ENCODE measurements at regions not wholly inside any gene's neighbourhood (a gene's known extent, or its start where the extent isn't known, plus 50 kb on each side); places are given as distances from the start of the nearest gene placed in this dataset.

GRCh38 chr13:74280795-74281490 lies 146.7 kb upstream of the KLF12 start:
- POLR2A ChIA-PET: no interaction called here
- CTCF ChIA-PET: no interaction called here
- H3K9me3 Mint-ChIP-seq: no peaks in the 10 kb centered on the region
- DNase-seq (ENCODE audit: low spot score) (no peak), ATAC-seq (no peak)
- no peaks in the 10 kb centered on the region for H3K36me3 Mint-ChIP-seq
- peaks cover 4% of the 10 kb centered on the region for H3K4me1 Mint-ChIP-seq
- H3K27ac Mint-ChIP-seq: no peak overlapping the region
- no peak overlapping the region for H3K4me3 Mint-ChIP-seq
- TF ChIP-seq CREM (CRISPR knock-in tag; IDR thresholded peaks at IDR 0.05) (no peak), ZNF138 (CRISPR knock-in tag; conservative IDR thresholded peaks at IDR 0.05) (no peak)
- no peaks in the 10 kb centered on the region for H3K27me3 Mint-ChIP-seq (ENCODE audit: low read depth)

GRCh38 chr13:74280093-74280794 lies 146.0 kb upstream of the KLF12 start:
- no peak overlapping the region for H3K4me3 Mint-ChIP-seq
- POLR2A ChIA-PET: no interaction called here
- no peak for TF ChIP-seq ZNF416 (CRISPR knock-in tag; IDR thresholded peaks at IDR 0.05)
- no peak for TF ChIP-seq ZNF138 (CRISPR knock-in tag; conservative IDR thresholded peaks at IDR 0.05)
- no peak for TF ChIP-seq IRF2 (CRISPR knock-in tag; IDR thresholded peaks at IDR 0.05; ENCODE audit: borderline replicate concordance, low read depth)
- no peak for TF ChIP-seq ZNF263 (CRISPR knock-in tag; IDR thresholded peaks at IDR 0.05; ENCODE audit: low read depth)
- TF ChIP-seq ARID4B (CRISPR knock-in tag; IDR thresholded peaks at IDR 0.05; ENCODE audit: borderline replicate concordance): no peak
- TF ChIP-seq, protein P1, sequence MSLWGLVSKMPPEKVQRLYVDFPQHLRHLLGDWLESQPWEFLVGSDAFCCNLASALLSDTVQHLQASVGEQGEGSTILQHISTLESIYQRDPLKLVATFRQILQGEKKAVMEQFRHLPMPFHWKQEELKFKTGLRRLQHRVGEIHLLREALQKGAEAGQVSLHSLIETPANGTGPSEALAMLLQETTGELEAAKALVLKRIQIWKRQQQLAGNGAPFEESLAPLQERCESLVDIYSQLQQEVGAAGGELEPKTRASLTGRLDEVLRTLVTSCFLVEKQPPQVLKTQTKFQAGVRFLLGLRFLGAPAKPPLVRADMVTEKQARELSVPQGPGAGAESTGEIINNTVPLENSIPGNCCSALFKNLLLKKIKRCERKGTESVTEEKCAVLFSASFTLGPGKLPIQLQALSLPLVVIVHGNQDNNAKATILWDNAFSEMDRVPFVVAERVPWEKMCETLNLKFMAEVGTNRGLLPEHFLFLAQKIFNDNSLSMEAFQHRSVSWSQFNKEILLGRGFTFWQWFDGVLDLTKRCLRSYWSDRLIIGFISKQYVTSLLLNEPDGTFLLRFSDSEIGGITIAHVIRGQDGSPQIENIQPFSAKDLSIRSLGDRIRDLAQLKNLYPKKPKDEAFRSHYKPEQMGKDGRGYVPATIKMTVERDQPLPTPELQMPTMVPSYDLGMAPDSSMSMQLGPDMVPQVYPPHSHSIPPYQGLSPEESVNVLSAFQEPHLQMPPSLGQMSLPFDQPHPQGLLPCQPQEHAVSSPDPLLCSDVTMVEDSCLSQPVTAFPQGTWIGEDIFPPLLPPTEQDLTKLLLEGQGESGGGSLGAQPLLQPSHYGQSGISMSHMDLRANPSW (CRISPR knock-in tag; conservative IDR thresholded peaks at IDR 0.05; ENCODE audit: low read depth): no peak
- TF ChIP-seq CREM (CRISPR knock-in tag; IDR thresholded peaks at IDR 0.05): no peak
- TF ChIP-seq USF2 (CRISPR knock-in tag; IDR thresholded peaks at IDR 0.05): no peak
- TF ChIP-seq SMAD3 (CRISPR knock-in tag; IDR thresholded peaks at IDR 0.05; ENCODE audit: borderline replicate concordance): no peak
- no peak for TF ChIP-seq GABPB1 (CRISPR knock-in tag; IDR thresholded peaks at IDR 0.05)
- TF ChIP-seq SOX15 (CRISPR knock-in tag; IDR thresholded peaks at IDR 0.05): no peak
- no peak for TF ChIP-seq TEAD1 (CRISPR knock-in tag; IDR thresholded peaks at IDR 0.05)
- TF ChIP-seq ZNF423 (CRISPR knock-in tag; IDR thresholded peaks at IDR 0.05): no peak
- TF ChIP-seq NR2C2 (CRISPR knock-in tag; IDR thresholded peaks at IDR 0.05): no peak
- TF ChIP-seq SMAD4 (CRISPR knock-in tag; IDR thresholded peaks at IDR 0.05): no peak
- no peak for TF ChIP-seq MYBL2 (CRISPR knock-in tag; IDR thresholded peaks at IDR 0.05)
- TF ChIP-seq, protein P2, sequence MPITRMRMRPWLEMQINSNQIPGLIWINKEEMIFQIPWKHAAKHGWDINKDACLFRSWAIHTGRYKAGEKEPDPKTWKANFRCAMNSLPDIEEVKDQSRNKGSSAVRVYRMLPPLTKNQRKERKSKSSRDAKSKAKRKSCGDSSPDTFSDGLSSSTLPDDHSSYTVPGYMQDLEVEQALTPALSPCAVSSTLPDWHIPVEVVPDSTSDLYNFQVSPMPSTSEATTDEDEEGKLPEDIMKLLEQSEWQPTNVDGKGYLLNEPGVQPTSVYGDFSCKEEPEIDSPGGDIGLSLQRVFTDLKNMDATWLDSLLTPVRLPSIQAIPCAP (CRISPR knock-in tag; IDR thresholded peaks at IDR 0.05): no peak
- TF ChIP-seq ZSCAN18 (CRISPR knock-in tag; IDR thresholded peaks at IDR 0.05): no peak
- TF ChIP-seq OVOL2 (CRISPR knock-in tag; IDR thresholded peaks at IDR 0.05; ENCODE audit: borderline replicate concordance): no peak
- CTCF ChIA-PET: no interaction called here
- DNase-seq (ENCODE audit: low spot score): no peak
- no peaks in the 10 kb centered on the region for H3K27me3 Mint-ChIP-seq (ENCODE audit: low read depth)
- H3K27ac Mint-ChIP-seq: no peak overlapping the region
- ATAC-seq: no peak
- no peaks in the 10 kb centered on the region for H3K9me3 Mint-ChIP-seq
- H3K36me3 Mint-ChIP-seq: no peaks in the 10 kb centered on the region
- H3K4me1 Mint-ChIP-seq: peaks cover 4% of the 10 kb centered on the region

All from WTC11 (cell line).